ENCODE measurements at regions not wholly inside any gene's neighbourhood (a gene's known extent, or its start where the extent isn't known, plus 50 kb on each side); places are given as distances from the start of the nearest gene placed in this dataset.

DNA sequence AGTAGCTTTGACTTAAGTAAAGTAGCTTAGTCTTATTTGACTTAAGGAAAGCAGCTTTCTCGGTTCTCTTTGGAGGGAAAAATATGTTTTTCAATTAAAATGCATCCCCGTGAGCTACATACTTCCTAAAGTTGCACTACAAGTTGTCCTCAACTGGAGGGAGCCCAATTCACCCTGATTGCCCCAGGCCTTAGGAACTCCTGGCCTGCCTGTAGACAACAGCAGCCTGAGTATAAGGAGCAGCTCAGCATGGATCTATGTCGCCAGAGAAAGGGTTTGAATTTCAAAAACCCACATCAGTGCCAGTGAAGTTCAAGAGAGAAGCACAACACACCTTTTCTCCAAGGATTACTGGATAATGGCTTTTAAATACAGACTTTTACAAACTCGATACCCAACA lies 772.0 kb downstream of the TNS3 start:
- TF ChIP-seq POLR2A (IDR thresholded peaks at IDR 0.05; ENCODE audit: control extremely low read depth in 1 of 2, low read depth in 2 of 2, low read length in 2 of 2) (no peak), GTF2F1 (IDR thresholded peaks at IDR 0.05; ENCODE audit: borderline replicate concordance, low read depth, low read length) (no peak), TBP (IDR thresholded peaks at IDR 0.05; ENCODE audit: low read depth, low read length) (no peak), JUND (IDR thresholded peaks at IDR 0.05; ENCODE audit: low read length) (no peak), RNF2 (IDR thresholded peaks at IDR 0.05; ENCODE audit: borderline replicate concordance, low read depth, low read length, missing control alignments, poor library complexity, severe bottlenecking) (no peak), TCF12 (IDR thresholded peaks at IDR 0.05; ENCODE audit: low read depth, low read length) (no peak), EZH2 (IDR thresholded peaks at IDR 0.05; ENCODE audit: low read depth, low read length, severe bottlenecking) (no peak)
- TF ChIP-seq, protein P1, sequence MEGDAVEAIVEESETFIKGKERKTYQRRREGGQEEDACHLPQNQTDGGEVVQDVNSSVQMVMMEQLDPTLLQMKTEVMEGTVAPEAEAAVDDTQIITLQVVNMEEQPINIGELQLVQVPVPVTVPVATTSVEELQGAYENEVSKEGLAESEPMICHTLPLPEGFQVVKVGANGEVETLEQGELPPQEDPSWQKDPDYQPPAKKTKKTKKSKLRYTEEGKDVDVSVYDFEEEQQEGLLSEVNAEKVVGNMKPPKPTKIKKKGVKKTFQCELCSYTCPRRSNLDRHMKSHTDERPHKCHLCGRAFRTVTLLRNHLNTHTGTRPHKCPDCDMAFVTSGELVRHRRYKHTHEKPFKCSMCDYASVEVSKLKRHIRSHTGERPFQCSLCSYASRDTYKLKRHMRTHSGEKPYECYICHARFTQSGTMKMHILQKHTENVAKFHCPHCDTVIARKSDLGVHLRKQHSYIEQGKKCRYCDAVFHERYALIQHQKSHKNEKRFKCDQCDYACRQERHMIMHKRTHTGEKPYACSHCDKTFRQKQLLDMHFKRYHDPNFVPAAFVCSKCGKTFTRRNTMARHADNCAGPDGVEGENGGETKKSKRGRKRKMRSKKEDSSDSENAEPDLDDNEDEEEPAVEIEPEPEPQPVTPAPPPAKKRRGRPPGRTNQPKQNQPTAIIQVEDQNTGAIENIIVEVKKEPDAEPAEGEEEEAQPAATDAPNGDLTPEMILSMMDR (IDR thresholded peaks at IDR 0.05; ENCODE audit: control extremely low read depth in 1 of 3, insufficient read depth in 1 of 3, low read depth in 1 of 3, low read length in 3 of 3): no peak
- TF ChIP-seq, protein P2, sequence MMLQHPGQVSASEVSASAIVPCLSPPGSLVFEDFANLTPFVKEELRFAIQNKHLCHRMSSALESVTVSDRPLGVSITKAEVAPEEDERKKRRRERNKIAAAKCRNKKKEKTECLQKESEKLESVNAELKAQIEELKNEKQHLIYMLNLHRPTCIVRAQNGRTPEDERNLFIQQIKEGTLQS (IDR thresholded peaks at IDR 0.05; ENCODE audit: insufficient read depth, low read depth, low read length): no peak

Measured in H1 (cell line).